Lower leg skin (tissue), 3 donors: ENCODE measurements at regions not wholly inside any gene's neighbourhood (a gene's known extent, or its start where the extent isn't known, plus 50 kb on each side); places are given as distances from the start of the nearest gene placed in this dataset.

Experiments
- POLR2A ChIP-seq, 2 donors: fragments of 450-650 bp; IDR thresholded peaks; one replicate each; pipeline ENCODE4 v1.6.1; 2016 to 2017; ENCODE audit warnings: antibody characterized with exemption in 2 of 2, mild to moderate bottlenecking in 1 of 2, moderate library complexity in 1 of 2
- TF ChIP-seq, protein P1 (sequence below), 3 donors: fragments of 450-650 bp; IDR thresholded peaks; one replicate each; pipeline ENCODE4 v1.5.1; 2016; ENCODE audit warnings: antibody characterized with exemption in 3 of 3, mild to moderate bottlenecking in 3 of 3, moderate library complexity in 2 of 3

DNA sequence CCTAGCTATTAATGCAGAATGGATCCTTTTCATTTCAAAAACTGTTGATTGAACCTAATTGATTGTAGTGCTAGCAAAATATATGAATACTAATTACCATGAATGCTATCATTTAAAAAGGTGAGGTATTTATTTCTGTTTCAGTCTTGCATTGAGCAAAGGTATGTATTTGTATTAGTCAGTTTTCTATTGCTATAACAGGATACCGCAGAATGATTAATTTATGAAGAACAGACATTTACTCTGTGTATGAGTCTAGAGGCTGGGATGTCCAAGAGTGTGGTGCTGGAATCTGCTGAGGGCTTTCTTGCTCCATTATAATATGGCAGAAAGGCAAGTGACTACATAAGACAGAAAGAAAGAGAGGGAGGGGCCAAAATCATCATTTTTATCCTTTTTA lies 199.2 kb downstream of the KIF20B start:
- TF ChIP-seq, protein P1, sequence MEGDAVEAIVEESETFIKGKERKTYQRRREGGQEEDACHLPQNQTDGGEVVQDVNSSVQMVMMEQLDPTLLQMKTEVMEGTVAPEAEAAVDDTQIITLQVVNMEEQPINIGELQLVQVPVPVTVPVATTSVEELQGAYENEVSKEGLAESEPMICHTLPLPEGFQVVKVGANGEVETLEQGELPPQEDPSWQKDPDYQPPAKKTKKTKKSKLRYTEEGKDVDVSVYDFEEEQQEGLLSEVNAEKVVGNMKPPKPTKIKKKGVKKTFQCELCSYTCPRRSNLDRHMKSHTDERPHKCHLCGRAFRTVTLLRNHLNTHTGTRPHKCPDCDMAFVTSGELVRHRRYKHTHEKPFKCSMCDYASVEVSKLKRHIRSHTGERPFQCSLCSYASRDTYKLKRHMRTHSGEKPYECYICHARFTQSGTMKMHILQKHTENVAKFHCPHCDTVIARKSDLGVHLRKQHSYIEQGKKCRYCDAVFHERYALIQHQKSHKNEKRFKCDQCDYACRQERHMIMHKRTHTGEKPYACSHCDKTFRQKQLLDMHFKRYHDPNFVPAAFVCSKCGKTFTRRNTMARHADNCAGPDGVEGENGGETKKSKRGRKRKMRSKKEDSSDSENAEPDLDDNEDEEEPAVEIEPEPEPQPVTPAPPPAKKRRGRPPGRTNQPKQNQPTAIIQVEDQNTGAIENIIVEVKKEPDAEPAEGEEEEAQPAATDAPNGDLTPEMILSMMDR (IDR thresholded peaks at IDR 0.05) = no peak
- no peak for TF ChIP-seq POLR2A (IDR thresholded peaks at IDR 0.05)
